Hematopoietic multipotent progenitor cell treated with erythropoietin and hydrocortisone succinate and interleukin-3 and kit ligand, for 8 days (in vitro differentiated cells): ENCODE measurements at regions not wholly inside any gene's neighbourhood (a gene's known extent, or its start where the extent isn't known, plus 50 kb on each side); places are given as distances from the start of the nearest gene placed in this dataset.
"Not testable (repeated sequence)": the region's sequence is repeated elsewhere in the genome, so short reads cannot be mapped to it uniquely, and the experiment has no call there.

Experiments
- DNase-seq: peaks from one replicate; pipeline ENCODE4 v3.0.0-alpha.2; 2015

DNA sequence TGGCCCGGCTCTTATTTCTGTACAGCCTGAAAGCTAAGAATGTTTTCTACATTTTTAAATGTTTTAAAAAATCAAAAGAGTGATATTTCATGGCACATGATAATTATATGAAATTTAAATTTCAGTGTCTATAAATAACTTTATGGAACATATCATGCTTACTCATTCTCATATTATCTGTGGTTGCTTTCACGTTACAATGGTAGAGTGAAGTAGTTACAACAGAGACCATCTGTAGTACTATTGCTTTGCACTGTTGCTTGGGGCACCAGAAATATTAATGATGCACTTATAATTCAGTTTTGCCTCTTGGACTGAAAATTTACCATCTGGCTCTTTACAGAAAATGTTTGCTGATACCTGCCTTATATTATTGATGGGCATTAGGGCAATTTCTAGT is 481.6 kb downstream of the PLPP3 start:
- no peak for DNase-seq

DNA sequence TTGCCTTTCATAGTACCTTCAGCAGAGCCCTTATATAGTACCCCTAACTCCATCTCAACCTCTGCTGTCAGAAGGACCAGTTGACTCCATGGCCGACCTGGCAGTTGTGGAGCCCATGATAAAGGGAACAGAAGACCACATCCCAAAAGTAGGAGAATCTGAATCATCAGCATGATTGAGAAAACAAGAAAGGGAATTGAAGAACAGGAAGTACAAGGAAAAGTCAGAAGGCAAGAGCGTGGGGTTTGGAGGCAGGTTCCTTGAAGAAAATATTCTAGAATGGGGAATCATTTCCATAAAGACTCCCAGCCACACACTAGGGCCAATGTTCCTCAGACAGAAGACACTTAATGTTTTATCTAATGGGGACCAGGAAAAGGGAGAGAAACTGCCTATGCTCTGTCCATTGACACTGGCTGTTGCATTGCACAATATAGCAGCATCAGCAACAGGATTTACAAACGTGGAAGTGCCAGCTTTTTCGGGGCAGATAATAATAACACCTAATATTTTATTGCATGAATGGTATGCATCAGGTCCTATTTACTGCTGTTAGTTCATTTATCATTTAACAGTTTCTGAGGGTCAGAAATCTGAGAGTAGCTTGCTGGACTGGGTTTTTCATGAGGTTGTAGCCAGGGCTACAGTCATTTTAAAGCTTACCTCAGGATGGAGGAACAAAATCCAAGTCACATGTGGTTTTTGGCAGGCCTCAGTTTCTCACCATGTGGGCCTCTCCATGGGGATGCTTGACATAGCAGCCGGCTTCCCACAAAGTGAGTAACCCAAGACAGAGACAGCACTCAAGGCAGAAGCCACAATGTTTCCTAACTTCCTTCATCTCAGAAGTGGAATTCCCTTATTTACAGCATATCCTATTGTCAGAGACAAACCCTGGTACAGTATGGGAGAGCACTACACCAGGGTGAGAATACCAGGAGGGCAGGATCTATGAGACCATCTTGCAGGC is 483.4 kb downstream of the PLPP3 start:
- no peak for DNase-seq

DNA sequence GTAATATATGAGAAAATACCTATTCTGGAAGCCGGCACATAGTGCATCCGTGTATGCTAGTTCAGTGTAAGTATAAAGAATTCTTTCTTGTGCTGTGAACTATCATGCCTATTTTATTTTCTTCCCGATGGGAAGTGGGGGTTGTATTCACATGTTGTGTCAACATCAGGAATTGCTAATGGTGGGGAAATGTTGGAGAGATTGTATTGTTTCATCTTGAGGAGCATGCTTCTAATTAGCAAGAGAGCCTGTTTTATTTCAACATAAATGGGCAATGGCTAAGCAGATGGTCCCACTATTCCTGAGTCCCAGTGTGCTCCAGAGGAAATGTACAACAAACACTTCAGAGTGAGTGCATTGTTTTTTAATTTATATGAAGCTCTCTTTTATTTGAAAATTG is 485.2 kb downstream of the PLPP3 start:
- no peak for DNase-seq

DNA sequence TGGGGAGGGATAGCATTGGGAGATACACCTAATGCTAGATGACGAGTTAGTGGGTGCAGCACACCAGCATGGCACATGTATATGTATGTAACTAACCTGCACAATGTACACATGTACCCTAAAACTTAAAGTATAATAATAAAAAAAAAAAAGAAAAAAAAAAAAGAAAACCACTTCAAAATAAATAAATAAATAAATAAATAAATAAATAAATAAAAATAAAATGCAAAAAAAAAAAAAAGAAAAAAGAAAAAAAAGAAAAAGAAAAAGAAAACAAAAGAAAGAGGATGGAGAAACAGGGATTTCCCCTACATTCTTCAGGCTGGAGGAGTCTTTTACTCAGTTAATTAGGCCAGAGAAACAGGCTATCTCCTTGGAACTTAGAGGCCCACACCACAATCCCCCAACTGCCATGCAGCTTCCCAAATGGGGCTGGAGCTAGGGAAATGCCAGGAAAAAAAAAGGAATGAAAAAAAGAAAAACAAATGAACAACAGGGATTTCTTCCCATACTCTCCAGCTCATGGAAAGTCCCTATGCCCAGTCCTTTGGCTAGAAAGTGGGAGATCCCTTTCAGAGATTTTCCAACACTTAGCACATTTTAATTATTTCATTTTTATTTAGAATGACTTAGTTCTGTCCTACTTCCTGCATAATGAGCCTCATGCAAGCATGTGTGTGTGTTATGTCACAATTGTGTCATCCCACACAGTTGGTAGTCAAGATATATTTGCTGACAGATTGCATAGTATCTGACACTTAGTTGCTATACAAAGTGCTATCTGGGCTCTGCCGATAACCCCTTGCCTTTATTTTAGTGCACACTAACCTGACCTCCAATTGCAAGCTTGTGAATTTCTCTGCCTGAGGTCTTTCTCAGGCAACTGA is 486.4 kb downstream of the PLPP3 start:
- DNase-seq = no peak

DNA sequence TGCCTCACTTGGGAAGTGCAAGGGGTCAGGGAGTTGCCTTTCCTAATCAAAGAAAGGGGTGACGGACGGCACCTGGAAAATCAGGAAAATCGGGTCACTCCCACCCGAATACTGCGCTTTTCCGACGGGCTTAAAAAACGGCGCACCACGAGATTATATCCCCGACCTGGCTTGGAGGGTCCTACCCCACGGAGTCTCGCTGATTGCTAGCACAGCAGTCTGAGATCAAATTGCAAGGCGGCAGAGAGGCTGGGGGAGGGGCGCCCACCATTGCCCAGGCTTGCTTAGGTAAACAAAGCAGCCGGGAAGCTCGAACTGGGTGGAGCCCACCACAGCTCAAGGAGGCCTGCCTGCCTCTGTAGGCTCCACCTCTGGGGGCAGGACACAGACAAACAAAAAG is 489.5 kb downstream of the PLPP3 start:
- DNase-seq = not testable (repeated sequence)

DNA sequence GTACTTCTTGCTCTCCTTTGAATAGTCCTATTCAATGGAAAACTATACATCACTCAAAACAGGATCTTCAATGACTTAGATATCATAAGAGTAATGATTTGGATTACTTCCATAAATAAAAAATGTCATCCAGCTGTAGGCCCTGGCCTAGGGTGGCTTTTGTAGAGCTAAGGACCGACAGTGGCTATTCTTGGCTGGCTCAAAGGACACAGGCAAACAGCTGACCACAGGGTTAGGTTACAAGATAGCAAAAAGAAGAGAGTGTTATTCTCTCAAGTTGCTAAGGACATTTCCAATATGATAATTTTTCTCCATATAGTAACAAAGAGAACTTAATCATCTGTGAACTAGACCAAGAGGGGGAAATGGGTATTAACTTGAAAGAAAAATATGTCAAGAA is 495.1 kb downstream of the PLPP3 start:
- DNase-seq = no peak

DNA sequence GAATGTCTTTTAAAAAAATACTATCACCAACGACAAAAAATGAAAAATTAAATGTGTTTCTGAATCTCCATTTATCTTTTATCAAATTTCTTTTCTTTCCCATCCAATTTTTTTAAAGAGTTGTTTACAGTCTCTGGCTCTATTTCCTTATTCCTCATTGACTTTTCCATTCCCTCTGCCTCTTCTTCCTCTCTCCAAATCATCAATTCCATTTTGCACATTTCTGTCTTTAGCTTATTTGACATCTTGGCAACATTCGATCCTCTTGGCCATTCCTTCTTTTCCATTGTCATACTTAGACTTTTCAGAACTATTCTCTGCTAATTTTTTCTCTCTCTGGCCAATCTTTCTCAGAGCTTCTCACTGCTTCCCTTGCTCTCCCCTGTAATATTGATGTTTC is 497.6 kb downstream of the PLPP3 start:
- no peak for DNase-seq

DNA sequence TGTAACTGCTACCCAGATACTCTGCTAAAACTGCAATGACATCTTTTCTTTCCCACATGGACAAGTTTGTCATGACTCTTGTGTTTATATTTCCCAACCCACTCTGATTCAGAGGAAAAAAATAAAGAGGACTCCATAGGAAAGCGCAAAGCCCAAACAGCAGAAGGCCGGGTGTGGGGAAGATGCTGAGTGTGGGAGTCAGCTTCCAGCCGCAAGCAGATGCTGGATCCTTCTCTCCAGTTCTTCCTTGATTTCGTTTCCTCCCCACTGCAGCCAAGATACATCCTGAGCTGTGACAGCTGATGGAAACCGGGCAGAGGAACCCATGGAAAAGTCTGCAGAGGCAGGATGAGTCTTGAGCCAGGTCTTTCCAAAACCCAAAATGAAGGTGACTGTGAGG is 498.2 kb downstream of the PLPP3 start:
- DNase-seq = no peak

DNA sequence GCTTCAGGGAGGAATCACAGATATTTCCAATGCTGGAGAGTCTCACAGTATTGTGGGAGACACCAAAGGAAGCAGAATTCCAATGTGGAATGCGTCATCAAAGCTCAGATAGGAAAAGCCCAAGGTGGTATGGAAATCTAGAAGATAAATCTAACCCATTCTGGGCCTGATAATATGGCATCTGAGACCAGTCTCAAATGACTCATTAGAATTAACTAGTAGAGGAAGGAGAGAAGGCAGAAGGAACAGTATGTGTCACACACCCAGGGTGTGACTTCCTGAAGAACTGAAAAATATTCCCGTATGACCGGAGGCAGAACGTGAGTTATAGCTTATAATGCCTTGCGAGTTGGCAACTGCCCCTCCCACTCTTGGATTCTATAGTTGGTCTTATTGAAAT is 499.2 kb downstream of the PLPP3 start:
- no peak for DNase-seq

DNA sequence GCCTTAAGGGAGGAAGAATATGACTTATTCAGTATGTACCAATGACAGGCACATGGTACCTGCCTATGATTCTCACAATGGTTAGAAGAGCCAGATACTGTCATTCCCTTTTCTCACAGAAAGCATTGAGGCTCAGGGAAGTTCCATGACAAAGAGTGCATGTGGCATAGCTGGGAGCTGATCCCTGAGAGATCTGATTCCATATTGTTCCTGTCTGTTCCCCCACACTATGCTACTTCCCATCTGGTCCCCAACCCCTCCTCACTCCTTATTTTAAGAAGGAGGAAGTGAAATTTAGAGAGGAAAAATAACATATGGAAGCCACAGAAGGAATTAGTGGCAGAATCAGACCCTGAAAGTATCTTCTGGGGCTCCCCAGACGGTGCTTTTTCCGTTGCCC is 500.0 kb downstream of the PLPP3 start:
- DNase-seq = no peak

DNA sequence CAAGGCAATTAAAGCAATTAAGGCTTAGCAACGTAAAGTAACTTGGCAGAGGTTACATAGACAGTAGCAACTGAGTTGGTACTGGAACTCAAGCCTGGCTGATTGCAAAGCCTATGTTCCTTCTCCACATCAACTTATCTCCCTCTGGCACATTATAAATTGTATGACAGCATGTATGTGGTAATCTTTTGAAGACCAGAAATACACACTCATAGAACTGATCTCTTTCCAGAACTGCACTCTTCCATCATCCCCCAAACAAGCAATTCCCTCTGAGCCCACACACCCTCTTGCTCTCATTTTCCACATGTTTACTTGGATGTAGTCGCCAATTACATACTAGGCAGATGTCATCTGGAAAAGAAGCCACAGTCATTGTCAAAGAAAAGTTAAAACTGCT is 502.2 kb downstream of the PLPP3 start:
- DNase-seq = no peak

DNA sequence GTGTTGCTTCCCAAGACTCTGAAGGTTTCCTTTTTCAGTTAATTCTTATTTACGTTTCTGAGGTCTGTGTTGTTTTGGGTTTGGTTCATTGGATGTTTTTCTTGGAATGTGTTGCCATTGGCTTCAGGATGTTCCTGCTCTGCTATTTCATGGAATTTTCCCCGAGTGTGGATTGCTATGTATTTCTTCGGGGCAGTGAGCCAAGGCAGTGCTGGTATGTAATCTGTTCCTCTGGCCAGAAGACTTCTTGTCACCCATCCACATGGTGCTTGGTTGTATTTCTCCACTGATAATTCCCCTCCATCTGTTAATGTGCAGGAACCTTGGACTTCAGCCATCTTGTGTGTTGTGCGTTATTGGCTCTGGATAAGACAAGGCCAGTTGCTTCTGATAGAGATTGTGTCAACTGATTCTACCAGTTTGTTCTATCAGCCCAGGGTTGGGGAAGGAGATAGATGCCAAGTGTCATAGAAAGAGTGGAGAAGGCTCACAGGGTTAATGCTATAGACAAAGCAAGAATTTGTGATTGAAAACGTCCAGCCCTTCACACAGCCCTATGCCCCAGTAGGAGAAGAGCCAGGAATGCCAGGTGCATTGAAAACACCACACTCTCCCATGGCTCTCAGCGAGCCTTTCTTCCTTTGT is 505.2 kb downstream of the PLPP3 start:
- DNase-seq = peak; percentile 16

DNA sequence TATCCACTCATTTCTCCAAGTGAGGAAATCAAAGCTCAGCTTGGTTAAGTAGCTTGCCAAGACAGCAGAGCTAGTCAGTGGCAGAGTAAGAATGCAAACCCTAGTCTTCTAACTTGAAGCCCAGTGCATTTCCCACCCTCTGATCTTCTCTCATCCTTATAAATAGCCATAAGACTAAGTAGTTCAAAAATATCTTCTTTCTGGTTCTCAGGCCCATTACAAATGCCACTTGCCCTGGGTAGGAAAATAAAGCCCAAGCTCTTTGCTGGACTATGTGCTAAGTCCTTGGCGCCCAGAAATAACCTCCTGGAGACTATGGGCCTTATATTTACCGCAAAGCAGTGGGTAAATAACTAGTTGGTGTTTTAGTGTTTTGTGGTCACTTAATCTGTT is 505.8 kb downstream of the PLPP3 start:
- DNase-seq = no peak

DNA sequence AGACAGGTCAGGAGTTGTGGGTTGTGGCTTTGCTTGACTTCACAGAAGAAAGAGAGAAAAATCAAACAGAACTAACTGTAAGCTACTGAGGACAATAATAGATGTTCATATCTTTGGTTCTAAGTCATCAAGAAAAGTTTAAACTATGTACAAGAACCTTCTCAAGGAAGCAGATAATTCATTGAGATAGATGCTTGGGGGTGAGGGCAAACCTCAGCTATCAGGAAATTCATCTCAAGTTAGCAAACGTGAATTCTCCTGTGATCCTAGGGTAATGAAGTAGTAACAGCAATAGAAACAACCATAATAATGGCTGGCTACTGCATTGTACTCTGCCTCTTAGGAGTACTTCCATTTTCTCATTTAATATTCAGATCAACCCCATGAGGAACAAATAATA is 506.2 kb downstream of the PLPP3 start:
- DNase-seq = no peak

DNA sequence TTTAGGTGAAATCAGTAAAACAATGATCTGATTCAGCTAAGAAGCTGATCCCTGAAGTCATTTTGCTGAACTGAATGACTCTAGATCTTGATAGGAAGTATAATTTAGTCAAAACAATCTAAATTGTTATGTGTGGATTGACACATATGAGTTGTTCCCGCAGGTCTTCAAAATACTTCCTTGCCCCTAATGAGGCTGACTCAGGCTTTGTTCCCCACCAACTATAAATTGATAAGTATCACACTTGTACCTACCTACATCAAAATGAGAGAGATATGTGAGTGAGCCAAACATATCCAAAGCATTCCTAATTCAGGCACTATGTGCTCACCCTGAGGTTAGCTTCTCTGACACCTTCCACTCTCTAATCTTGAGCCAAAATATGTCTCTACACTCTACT is 507.1 kb downstream of the PLPP3 start:
- DNase-seq = no peak

DNA sequence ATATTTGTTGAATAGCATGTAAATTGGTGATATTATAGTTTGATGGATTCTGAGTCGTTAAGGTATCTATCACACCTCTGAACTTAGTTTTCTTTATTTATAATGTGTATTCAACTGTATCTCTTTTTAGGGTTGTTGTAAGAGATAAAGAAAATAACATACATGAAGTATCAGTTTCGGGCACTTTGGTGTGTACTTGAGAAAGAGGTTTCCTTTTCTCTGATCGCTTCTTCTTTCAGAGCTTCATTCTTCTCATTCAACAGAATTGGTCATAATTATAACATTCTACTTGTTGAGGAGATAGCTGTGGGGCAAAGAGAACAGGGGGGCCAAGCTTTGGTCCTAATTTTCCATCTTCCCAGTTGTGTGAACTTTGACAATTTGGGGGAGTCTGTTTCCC is 508.0 kb downstream of the PLPP3 start:
- no peak for DNase-seq

DNA sequence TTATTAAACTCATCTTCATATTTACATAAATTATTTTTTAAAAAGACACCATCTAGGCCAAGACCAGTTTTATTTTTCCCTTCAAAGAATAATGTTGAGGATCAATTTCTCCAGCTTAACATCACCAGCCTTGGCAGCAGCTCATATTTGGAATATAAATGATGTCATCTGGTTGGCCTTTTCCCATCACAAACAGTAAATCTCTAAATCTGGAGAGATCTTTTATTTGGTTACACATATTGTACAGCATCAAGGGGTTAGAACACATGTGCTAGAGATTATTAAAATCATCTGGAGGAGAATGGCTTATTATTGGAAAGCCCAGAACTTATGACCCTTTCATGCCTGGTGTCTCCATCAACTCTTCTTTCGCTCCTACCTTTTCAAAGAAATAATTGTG is 508.8 kb downstream of the PLPP3 start:
- no peak for DNase-seq

DNA sequence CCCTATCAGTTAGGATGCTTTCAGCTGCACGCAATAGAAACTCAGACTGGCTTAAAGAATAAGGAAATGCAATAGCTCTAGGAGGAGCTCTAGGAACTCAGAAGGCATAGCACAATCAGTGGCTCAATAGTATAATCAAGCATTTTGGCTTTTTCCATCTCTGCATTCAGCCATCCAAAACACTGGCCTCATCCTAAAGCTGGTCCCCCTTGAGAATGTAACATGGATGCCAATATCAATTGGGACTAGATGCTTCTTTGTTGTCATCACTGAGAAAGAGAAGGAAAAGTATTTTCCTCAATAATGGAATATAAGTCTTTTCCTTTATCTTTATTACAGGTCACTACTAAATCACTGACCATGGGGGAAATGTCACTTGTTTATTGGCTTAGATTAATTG is 509.5 kb downstream of the PLPP3 start:
- no peak for DNase-seq

DNA sequence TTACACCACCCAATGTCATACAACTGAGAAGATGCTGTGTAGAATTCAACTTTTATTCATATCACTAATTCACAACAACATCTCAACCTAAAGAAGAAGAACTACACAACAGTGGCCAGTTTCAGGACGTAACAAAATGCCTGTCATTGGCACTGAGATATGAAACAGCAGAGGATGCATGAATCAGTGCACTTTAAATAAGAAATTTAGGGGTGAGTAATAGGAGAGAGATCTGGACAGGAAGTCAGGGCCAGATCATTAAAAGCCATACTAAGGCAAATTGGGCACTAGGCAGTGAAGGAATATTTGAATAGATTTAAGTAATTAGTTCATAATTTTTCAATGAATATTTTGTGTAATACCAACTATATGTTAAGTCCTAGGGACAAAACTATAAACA is 510.5 kb downstream of the PLPP3 start:
- no peak for DNase-seq

DNA sequence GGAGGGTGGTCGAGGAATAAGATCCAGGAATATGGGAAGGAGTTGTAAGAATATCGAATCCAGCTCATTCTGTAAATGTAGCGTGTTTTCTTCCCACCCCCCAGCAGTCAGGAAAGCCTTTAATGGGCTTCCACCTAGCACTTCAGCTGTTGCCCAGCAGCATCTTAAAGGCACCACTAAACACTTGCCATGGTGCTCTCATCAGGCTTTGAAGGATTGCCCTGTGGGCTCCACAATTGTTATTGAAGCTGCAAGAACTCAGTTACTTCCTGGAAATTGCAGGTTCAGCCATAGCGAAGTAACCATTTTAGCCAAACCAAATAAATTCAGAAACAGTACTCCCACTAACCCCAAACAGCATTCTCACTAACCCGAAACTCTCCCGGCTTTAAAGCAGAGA is 511.2 kb downstream of the PLPP3 start:
- no peak for DNase-seq

DNA sequence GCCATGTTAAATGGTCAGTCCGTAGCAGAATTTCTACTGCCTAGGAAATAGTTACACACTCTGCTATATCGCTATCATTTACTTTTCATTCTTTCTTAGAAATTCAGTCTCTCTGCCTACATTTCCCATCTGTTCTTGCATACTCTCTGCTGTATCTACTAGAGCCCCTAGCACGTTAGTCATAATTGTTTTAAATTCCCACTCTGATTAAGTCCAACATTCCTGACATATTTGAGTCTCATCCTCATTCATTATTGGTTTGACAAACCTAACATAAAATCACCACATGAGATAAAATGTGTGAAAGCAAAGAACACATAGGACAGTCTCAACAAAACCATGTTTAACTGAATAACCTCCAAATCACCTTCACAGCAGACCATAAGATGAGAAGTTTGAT is 513.6 kb downstream of the PLPP3 start:
- no peak for DNase-seq

DNA sequence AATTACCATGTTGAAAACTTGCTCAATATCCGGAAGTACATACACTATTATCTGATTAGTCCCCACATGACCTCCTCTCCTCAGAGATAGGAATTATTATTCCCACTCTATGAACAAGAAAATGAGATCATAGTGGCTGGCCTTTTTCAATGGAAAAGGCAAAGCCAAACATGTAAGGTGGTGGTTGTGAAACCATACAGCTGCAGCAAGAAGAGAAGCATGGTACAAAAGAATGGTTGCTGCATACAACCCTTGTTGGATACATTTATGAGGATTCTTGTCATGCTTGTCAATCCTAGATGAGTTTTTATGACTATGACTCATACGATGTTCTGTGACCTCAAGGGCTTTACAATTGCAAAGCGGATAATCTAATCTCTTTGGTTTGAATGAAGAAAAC is 514.7 kb downstream of the PLPP3 start:
- no peak for DNase-seq

DNA sequence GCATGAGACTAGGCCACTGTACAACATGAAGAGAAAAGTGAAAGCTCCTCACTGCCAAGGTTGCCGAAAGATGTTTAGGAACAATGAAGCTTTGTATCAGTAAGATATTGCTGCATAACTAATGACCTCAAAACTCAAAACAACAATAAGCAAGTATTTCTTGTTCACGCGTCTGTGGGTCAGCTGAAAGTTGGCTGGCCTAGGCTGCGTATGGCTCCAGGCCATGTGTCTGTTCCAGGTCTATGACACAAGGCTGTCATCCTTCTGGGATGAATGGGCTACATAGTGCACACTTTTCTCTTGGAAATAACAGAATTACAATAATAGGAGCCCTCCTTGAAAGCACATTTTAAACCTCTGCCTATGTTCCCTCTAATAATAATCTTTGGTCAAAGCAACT is 515.9 kb downstream of the PLPP3 start:
- DNase-seq = no peak

DNA sequence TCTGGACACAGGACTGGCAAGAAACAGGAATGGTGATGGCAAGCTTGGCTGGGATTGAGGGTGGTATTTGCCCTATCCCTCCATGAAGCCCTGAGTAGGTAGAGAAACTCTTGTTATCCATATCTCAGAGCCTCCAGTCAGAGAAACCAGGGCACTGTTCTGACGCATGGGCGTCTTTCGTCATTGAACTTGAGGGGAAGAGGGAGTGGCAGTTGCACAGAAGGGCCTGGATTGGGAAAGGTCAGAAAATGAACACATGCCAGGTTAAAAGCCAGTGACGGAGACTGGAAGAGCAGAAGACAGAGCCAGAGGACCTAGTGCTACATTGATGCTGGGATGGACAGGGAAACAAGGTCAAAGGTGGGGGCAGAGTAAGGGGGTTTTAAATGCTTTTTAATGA is 516.7 kb downstream of the PLPP3 start:
- DNase-seq = no peak
